Right lobe of liver (tissue), 4 donors: ENCODE measurements at regions not wholly inside any gene's neighbourhood (a gene's known extent, or its start where the extent isn't known, plus 50 kb on each side); places are given as distances from the start of the nearest gene placed in this dataset.

Experiments
- POLR2A ChIP-seq: fragments of 450-650 bp; IDR thresholded peaks from one replicate; pipeline ENCODE4 v1.6.1; 2017; ENCODE audit warnings: antibody characterized with exemption, mild to moderate bottlenecking
- TF ChIP-seq, protein P1 (sequence below), 4 donors: fragments of 200-600 bp in 3 of 4; fragments of 450-650 bp in 1 of 4; IDR thresholded peaks; one replicate each; pipeline versions ENCODE4 v1.5.1 to v1.8.0; 2016 to 2022; ENCODE audit warnings: antibody characterized with exemption in 4 of 4, mild to moderate bottlenecking in 2 of 4
- donor health status: DM: no; HTN: no; CAD: no.
- donor health status: DM: no; HTN: no; CAD: no.
- donor health status: DM: no; HTN: yes; CAD: no.

DNA sequence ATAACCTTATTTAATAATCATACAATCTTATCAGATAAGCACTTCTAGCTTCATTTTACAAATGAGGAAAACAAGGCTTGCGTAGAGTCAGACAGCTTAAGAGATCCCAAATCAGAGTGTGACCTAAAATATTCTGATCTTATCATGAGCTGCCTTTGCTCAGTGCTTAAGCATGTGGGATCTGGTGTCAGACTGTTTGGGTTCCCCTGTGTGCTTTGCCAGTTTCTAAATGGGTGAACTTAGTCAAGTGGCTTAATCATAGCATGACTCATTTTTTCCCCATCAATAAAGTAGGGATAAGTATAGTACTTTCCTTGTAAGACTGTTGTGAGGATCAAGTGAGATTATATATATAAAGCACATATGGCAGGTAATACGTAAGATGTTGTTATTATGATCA, 612.6 kb upstream of the C16orf82 start:
- TF ChIP-seq, protein P1, sequence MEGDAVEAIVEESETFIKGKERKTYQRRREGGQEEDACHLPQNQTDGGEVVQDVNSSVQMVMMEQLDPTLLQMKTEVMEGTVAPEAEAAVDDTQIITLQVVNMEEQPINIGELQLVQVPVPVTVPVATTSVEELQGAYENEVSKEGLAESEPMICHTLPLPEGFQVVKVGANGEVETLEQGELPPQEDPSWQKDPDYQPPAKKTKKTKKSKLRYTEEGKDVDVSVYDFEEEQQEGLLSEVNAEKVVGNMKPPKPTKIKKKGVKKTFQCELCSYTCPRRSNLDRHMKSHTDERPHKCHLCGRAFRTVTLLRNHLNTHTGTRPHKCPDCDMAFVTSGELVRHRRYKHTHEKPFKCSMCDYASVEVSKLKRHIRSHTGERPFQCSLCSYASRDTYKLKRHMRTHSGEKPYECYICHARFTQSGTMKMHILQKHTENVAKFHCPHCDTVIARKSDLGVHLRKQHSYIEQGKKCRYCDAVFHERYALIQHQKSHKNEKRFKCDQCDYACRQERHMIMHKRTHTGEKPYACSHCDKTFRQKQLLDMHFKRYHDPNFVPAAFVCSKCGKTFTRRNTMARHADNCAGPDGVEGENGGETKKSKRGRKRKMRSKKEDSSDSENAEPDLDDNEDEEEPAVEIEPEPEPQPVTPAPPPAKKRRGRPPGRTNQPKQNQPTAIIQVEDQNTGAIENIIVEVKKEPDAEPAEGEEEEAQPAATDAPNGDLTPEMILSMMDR (IDR thresholded peaks at IDR 0.05) = no peak
- TF ChIP-seq POLR2A = no peak
